ENCODE measurements at regions not wholly inside any gene's neighbourhood (a gene's known extent, or its start where the extent isn't known, plus 50 kb on each side); places are given as distances from the start of the nearest gene placed in this dataset.

DNA sequence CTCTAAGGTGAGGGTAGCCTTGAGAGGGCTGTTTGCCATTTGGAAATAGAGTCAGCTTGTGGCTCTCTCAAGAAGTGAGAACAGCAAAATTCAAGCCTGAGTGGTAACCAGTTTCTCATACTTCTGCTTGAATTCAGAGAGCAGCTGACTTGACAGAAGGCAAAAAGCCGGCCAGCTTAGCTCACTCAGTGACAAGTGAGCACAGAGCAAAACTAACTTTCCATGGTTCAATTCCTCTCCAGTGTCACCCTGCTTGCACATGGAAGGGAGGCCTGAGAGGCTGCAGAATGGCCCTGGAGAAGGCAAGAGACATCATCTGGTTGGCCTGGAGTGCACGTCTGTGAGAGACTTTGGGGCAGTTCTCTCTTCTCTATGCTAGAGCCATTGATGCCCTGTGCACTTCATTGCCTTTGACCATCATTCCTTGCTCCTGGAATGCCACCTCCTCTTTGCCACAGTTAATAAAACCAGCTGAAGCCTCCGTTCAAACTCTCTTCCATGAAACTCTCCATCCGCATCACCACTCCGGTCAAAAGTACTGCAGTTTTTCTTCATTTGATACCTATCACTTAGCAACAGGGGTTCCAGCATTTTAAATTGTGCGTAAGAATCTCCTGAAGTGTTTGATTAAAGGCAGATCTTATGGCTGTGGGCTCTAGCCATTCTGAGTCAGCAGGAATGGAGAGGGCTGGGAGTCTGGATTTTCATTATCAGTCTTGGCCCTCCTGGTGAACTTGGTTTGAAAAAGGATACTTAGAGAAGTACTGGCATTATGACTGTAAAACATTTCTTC is 69.8 kb upstream of the PIK3CG start:
- Mint-ChIP-seq H3K36me3 (no peaks in the 10 kb centered on the region), H3K4me1 (ENCODE audit: unreplicated experiment) (no peaks in the 10 kb centered on the region), H3K27ac (no peak overlapping the region), H3K4me3 (no peak overlapping the region), H3K27me3 (peaks cover 8% of the 10 kb centered on the region), H3K9me3 (peaks cover 2% of the 10 kb centered on the region)
- TF ChIP-seq CTCF (conservative IDR thresholded peaks at IDR 0.05), result no peak
- no peak for DNase-seq (ENCODE audit: extremely low spot score, unreplicated experiment)

- no peak for DNase-seq (ENCODE audit: extremely low spot score, unreplicated experiment)
Observed at GRCh38 chr7:106795877-106796231, 69.2 kb upstream of the PIK3CG start.

GRCh38 chr7:106797937-106798336 is 67.1 kb upstream of the PIK3CG start:
- DNase-seq (ENCODE audit: extremely low spot score, unreplicated experiment), result no peak
- Mint-ChIP-seq H3K36me3 (no peaks in the 10 kb centered on the region), H3K9me3 (no peaks in the 10 kb centered on the region), H3K4me1 (ENCODE audit: unreplicated experiment) (no peaks in the 10 kb centered on the region), H3K4me3 (no peak overlapping the region), H3K27me3 (peaks cover 6% of the 10 kb centered on the region), H3K27ac (no peak overlapping the region)
- TF ChIP-seq CTCF (conservative IDR thresholded peaks at IDR 0.05), result no peak

More at GRCh38 chr7:106795877-106796231, 69.2 kb upstream of the PIK3CG start:
- H3K4me3 Mint-ChIP-seq, result no peak overlapping the region
- H3K27ac Mint-ChIP-seq, result no peak overlapping the region
- no peak for TF ChIP-seq CTCF (conservative IDR thresholded peaks at IDR 0.05)
- H3K27me3 Mint-ChIP-seq, result peaks cover 8% of the 10 kb centered on the region
- no peaks in the 10 kb centered on the region for H3K36me3 Mint-ChIP-seq
- H3K9me3 Mint-ChIP-seq, result no peaks in the 10 kb centered on the region
- no peaks in the 10 kb centered on the region for H3K4me1 Mint-ChIP-seq (ENCODE audit: unreplicated experiment)

DNA sequence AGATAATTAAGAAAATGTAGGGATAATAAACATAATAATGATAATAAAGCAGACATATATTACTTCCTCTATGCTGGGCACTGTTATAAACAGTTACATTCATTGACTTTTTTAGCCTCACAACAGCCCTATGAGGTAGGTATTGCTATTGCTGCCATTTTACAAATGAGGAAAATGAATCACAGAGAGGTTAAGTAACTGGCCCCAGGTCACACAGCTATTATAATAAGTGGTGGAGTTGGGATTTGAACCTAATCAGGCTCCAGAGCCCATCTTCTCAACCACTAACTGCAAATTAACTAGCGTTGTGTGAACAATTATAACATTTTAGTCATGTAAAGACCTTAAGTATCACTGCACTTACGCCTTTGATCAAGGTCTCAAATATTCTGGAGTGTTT is 62.5 kb upstream of the PIK3CG start:
- Mint-ChIP-seq H3K36me3 (no peaks in the 10 kb centered on the region), H3K27me3 (peaks cover 11% of the 10 kb centered on the region), H3K4me1 (ENCODE audit: unreplicated experiment) (no peaks in the 10 kb centered on the region), H3K9me3 (no peaks in the 10 kb centered on the region), H3K27ac (no peak overlapping the region), H3K4me3 (no peak overlapping the region)
- no peak for DNase-seq (ENCODE audit: extremely low spot score, unreplicated experiment)
- no peak for TF ChIP-seq CTCF (conservative IDR thresholded peaks at IDR 0.05)

- Mint-ChIP-seq H3K9me3 (no peaks in the 10 kb centered on the region), H3K27ac (no peak overlapping the region), H3K4me3 (no peak overlapping the region), H3K27me3 (peaks cover 7% of the 10 kb centered on the region), H3K4me1 (ENCODE audit: unreplicated experiment) (no peaks in the 10 kb centered on the region), H3K36me3 (no peaks in the 10 kb centered on the region)
- no peak for TF ChIP-seq CTCF (conservative IDR thresholded peaks at IDR 0.05)
- DNase-seq (ENCODE audit: extremely low spot score, unreplicated experiment), result no peak
Observed at GRCh38 chr7:106806556-106806955, 58.5 kb upstream of the PIK3CG start.
